ENCODE measurements at regions not wholly inside any gene's neighbourhood (a gene's known extent, or its start where the extent isn't known, plus 50 kb on each side); places are given as distances from the start of the nearest gene placed in this dataset.

- no peaks in the 10 kb centered on the region for H3K9me3 ChIP-seq
Measured at GRCh38 chr18:37721544-37722522, 156.2 kb upstream of the CELF4 start.

GRCh38 chr18:37720663-37721062 lies 155.1 kb upstream of the CELF4 start:
- Histone ChIP-seq H3K36me3 (no peaks in the 10 kb centered on the region), H3K9me3 (no peaks in the 10 kb centered on the region), H3K27me3 (replicated peaks in 1 of 7) (no peaks in the 10 kb centered on the region), H3K4me1 (no peaks in the 10 kb centered on the region), H3K27ac (no peak overlapping the region), H3K4me3 (no peak overlapping the region)
- TF ChIP-seq POLR2A (IDR thresholded peaks at IDR 0.05) (no peak), CTCF (IDR thresholded peaks at IDR 0.05 in 8 of 11, conservative IDR thresholded peaks at IDR 0.05 in 3 of 11) (no peak), POLR2AphosphoS5 (IDR thresholded peaks at IDR 0.05) (no peak)
- intact Hi-C loops (cut with DNase I; ENCODE audit: low total_unique reads), result no loop called here
- 43 to 62% (median 51%) methylated on average over 4 of the region's 4 CpGs for WGBS, 5 donors
- DNase-seq, result peak; percentile 71

More at GRCh38 chr18:37721544-37722522, 156.2 kb upstream of the CELF4 start:
- no peaks in the 10 kb centered on the region for H3K27me3 ChIP-seq (replicated peaks in 1 of 7)
- H3K27ac ChIP-seq, result no peak overlapping the region
- TF ChIP-seq CTCF (IDR thresholded peaks at IDR 0.05 in 8 of 11, conservative IDR thresholded peaks at IDR 0.05 in 3 of 11) (no peak), POLR2AphosphoS5 (IDR thresholded peaks at IDR 0.05) (no peak), POLR2A (IDR thresholded peaks at IDR 0.05) (no peak)
- DNase-seq, result no peak
- no peaks in the 10 kb centered on the region for H3K36me3 ChIP-seq
- intact Hi-C loops (cut with DNase I; ENCODE audit: low total_unique reads), result no loop called here
- H3K4me3 ChIP-seq, result no peak overlapping the region
- no peaks in the 10 kb centered on the region for H3K4me1 ChIP-seq
- WGBS, 5 donors, result 69 to 78% (median 70%) methylated on average over 11 of the region's 11 CpGs

GRCh38 chr18:37717656-37718055 lies 152.1 kb upstream of the CELF4 start:
- DNase-seq, result no peak
- no peak for TF ChIP-seq POLR2AphosphoS5 (IDR thresholded peaks at IDR 0.05)
- TF ChIP-seq CTCF (IDR thresholded peaks at IDR 0.05 in 8 of 11, conservative IDR thresholded peaks at IDR 0.05 in 3 of 11), result no peak
- no peak for TF ChIP-seq POLR2A (IDR thresholded peaks at IDR 0.05)
- Histone ChIP-seq H3K27ac (no peak overlapping the region), H3K9me3 (no peaks in the 10 kb centered on the region), H3K36me3 (no peaks in the 10 kb centered on the region), H3K27me3 (replicated peaks in 1 of 7) (no peaks in the 10 kb centered on the region), H3K4me3 (no peak overlapping the region), H3K4me1 (no peaks in the 10 kb centered on the region)
- WGBS, 5 donors, result 76 to 89% (median 81%) methylated on average over 2 of the region's 2 CpGs
- intact Hi-C loops (cut with DNase I; ENCODE audit: low total_unique reads), result no loop called here

- Histone ChIP-seq H3K9me3 (no peaks in the 10 kb centered on the region), H3K27ac (no peak overlapping the region), H3K4me1 (no peaks in the 10 kb centered on the region), H3K4me3 (no peak overlapping the region), H3K27me3 (replicated peaks in 1 of 7) (no peaks in the 10 kb centered on the region), H3K36me3 (no peaks in the 10 kb centered on the region)
- intact Hi-C loops (cut with DNase I; ENCODE audit: low total_unique reads), result no loop called here
- TF ChIP-seq CTCF (IDR thresholded peaks at IDR 0.05 in 8 of 11, conservative IDR thresholded peaks at IDR 0.05 in 3 of 11) (no peak), POLR2A (IDR thresholded peaks at IDR 0.05) (no peak), POLR2AphosphoS5 (IDR thresholded peaks at IDR 0.05) (no peak)
- WGBS, 5 donors, result 71 to 80% (median 72%) methylated on average over 2 of the region's 2 CpGs
- DNase-seq, result no peak
Measured at GRCh38 chr18:37717098-37717497, 151.5 kb upstream of the CELF4 start.
